AG09319 (cell line): ENCODE measurements at regions not wholly inside any gene's neighbourhood (a gene's known extent, or its start where the extent isn't known, plus 50 kb on each side); places are given as distances from the start of the nearest gene placed in this dataset.
"Not testable (repeated sequence)": the region's sequence is repeated elsewhere in the genome, so short reads cannot be mapped to it uniquely, and the experiment has no call there.

Source experiments
- DNase-seq: peaks from one replicate; pipeline ENCODE4 v3.0.0-alpha.2; 2010; ENCODE audit warnings: low read depth; ENCODE audit errors: extremely low read depth
- TF ChIP-seq, protein P1 (sequence below): IDR thresholded peaks from 2 replicates; pipeline ENCODE4 v1.5.1; 2011; ENCODE audit warnings: low read depth, mild to moderate bottlenecking, inconsistent platforms, low read length, moderate library complexity

DNA sequence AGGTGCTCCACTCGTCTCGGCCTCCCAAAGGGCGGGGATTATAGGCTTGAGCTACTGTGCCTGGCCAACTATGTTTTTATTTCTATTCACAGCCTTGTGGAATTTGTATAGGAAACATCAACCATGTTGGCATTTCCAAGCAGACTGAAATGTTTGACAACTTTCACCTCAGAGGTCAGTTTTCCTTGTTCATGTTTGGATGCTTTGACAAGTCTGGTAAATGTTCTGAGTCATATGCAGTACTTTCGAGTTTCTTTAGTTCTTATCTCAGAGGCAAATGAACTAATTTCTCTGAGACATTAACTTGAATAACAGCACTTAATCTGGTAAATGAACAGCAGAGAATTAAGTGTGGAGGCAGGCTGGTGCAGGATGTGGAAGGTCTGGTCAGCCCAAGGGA lies 373.4 kb upstream of the SYNCRIP start:
- DNase-seq = no peak
- TF ChIP-seq, protein P1, sequence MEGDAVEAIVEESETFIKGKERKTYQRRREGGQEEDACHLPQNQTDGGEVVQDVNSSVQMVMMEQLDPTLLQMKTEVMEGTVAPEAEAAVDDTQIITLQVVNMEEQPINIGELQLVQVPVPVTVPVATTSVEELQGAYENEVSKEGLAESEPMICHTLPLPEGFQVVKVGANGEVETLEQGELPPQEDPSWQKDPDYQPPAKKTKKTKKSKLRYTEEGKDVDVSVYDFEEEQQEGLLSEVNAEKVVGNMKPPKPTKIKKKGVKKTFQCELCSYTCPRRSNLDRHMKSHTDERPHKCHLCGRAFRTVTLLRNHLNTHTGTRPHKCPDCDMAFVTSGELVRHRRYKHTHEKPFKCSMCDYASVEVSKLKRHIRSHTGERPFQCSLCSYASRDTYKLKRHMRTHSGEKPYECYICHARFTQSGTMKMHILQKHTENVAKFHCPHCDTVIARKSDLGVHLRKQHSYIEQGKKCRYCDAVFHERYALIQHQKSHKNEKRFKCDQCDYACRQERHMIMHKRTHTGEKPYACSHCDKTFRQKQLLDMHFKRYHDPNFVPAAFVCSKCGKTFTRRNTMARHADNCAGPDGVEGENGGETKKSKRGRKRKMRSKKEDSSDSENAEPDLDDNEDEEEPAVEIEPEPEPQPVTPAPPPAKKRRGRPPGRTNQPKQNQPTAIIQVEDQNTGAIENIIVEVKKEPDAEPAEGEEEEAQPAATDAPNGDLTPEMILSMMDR = no peak

DNA sequence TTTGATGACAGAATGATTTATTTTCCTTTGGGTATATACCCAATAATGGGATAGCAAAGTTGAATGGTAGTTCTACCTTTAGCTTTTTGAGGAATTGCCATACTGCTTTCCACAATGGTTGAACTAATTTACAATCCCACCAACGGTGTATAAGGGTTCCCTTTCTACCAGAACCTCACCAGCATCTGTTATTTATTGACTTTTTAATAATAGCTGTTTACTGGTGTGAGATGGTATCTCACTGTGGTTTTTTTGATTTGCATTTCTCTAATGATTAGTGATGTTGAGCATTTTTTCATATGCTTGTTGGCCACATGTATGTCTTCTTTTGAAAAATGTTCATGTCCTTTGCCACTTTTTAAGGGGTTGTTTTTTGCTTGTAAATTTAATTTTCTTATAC lies 370.3 kb upstream of the SYNCRIP start:
- not testable (repeated sequence) for DNase-seq

DNA sequence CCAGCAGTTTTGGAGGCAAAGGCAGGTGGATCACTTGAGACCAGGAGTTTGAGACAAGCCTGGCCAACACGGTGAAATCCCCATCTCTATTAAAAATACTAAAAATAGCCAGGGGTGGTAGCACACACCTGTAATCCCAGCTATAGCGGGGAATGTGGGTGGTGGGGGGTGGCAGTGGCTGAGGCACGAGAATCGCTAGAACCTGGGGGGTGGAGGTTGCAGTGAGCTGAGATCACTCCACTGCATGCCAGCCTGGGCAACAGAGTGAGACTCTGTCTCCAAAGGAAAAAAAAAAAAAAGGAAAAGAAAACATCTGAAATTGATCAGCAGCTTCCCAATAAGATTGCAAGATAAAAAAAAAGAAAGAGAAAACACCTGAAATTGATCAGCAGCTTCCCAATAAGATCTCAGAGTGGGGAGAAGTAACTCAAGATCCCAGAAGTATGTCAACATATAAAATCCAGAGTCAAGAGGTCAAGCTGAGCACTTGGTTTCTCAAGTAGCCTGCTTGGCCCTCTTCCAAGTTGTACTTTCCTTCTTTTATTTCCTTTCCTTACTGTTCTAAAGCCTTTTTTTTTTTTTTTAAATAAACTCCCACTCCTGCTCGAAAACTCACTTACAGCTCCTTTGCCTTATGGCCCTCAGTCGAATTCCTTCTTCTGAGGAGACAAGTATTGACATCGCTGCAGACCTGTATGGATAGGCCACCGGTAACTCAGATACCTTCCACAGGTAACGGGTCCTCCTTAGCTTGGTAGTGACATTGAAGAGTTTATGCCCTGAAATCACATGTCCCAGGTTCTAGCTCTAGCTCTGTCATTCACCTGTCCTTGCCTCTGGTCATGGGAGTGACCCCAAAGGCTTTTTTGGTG lies 368.5 kb upstream of the SYNCRIP start:
- TF ChIP-seq, protein P1 = no peak

DNA sequence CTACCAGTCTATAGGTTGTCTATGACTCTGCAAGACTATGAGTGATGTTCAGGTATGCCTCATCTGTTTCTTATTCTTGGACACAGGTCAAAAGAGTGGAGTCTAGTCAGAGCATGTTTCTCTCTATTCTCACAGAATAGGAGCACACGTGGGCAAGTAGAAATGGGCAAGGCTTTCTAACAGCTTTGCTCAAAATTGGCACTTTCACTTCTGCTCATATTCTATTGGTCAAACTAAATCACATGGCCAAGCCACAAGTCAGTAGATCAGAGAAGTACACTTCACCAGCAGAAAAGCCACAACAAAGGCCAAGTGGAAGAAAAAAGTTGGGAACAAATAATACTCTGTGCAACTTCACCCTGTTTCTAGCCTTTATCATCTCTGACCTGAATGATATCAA lies 354.5 kb upstream of the SYNCRIP start:
- TF ChIP-seq, protein P1 = no peak

More for the DNA sequence above, 368.5 kb upstream of the SYNCRIP start:
- DNase-seq = no peak

DNA sequence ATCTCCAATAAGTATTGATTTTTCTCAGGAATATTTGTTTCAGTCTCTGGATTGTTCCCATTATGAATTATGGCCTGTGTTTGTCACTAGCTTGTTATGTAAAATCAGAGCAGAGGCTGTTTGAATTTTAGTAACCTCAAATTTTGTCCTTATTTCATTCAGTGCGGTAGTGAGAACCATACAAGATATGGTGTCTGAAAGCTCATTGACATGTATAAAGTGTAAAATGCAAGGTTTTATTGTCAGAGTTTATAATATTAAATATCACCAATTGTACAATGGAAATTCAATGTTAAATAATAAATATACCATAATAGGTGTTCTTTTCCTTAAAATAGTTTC lies 353.3 kb upstream of the SYNCRIP start:
- TF ChIP-seq, protein P1 = no peak
- DNase-seq = no peak

More for the DNA sequence above, 354.5 kb upstream of the SYNCRIP start:
- DNase-seq = no peak

DNA sequence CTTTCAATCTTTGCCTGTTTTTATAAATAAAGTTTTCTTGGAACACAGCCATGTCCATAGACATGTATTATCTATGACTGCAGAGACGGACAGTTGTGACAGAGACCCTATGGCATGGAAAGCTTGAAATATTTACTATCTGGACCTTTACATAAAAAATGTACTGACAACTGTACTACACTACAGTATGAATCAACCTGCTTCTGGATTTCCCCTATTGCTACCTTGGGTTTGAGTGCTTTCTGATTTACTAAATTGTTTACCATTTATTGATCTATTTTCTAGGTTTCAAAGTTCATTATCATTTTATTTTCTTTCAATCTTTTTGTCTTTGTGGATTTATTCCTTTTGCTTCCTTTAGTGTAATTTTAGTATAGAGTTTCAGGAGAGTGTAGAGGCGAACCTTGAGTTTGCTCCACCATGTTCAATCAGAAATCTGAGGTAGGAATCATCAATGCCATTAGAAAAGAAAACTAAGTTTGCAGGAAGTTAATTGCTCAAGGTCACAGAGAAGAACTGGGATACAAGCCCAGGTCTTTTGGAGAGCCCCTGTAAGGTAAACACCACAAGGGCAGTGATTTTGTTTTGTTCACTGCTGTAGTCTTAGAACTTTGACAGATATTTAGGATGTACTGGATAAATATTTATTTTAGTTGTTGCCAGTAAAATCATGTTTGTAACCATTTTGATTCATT lies 352.8 kb upstream of the SYNCRIP start:
- no peak for DNase-seq
- TF ChIP-seq, protein P1 = no peak

DNA sequence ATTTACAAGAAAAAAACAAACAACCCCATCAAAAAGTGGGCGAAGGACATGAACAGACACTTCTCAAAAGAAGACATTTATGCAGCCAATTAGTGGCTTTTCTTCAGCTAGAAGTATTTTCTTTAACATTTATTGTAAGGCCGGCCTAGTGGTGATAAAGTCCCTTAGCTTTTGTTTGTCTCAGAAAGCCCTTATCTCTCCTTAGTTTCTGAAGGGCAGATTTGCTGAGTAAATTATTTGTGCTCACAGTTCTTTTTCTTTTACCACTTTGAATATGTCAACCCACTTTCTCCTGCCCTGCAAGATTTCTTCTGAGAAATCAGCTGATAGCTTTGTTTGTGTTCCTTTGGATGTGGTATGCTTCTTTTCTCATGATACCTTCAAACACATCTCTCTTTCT lies 344.0 kb upstream of the SYNCRIP start:
- TF ChIP-seq, protein P1 = no peak
- no peak for DNase-seq
